Gastroesophageal sphincter (tissue), 3 donors: ENCODE measurements at regions not wholly inside any gene's neighbourhood (a gene's known extent, or its start where the extent isn't known, plus 50 kb on each side); places are given as distances from the start of the nearest gene placed in this dataset.

Source experiments
- POLR2A ChIP-seq, 2 donors: fragments of 450-650 bp; IDR thresholded peaks; one replicate each; pipeline ENCODE4 v1.6.1; 2017; ENCODE audit warnings: antibody characterized with exemption in 2 of 2, mild to moderate bottlenecking in 2 of 2, moderate library complexity in 1 of 2
- TF ChIP-seq, protein P1 (sequence below), 4 experiments: fragments of 200-600 bp in 2 of 4; fragments of 450-650 bp in 2 of 4; sonication (generic) in 1 of 4; IDR thresholded peaks; one replicate each; pipeline ENCODE4 v1.5.1; 2017 to 2019; ENCODE audit warnings: antibody characterized with exemption in 4 of 4, mild to moderate bottlenecking in 2 of 4, moderate library complexity in 2 of 4

DNA sequence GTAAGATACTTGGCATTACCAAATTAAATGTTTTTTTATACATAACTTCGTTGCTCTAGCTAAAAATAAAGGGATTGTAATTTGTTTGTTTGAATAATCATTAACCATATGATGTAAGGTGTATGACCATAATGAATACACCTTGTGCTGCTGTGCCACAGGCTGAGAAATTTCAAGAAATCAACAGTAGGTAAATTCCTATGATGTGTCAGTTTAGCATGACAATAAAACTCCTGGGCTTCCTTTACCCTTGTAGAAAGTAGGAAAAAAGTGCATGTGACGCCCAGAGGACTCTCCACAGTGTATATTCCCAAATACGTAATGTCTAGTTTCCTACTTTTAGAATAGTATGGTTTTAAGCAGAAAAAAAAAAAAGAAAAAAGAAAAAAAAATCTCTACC lies 208.1 kb downstream of the SATB1 start:
- no peak for TF ChIP-seq POLR2A (IDR thresholded peaks at IDR 0.05)
- TF ChIP-seq, protein P1, sequence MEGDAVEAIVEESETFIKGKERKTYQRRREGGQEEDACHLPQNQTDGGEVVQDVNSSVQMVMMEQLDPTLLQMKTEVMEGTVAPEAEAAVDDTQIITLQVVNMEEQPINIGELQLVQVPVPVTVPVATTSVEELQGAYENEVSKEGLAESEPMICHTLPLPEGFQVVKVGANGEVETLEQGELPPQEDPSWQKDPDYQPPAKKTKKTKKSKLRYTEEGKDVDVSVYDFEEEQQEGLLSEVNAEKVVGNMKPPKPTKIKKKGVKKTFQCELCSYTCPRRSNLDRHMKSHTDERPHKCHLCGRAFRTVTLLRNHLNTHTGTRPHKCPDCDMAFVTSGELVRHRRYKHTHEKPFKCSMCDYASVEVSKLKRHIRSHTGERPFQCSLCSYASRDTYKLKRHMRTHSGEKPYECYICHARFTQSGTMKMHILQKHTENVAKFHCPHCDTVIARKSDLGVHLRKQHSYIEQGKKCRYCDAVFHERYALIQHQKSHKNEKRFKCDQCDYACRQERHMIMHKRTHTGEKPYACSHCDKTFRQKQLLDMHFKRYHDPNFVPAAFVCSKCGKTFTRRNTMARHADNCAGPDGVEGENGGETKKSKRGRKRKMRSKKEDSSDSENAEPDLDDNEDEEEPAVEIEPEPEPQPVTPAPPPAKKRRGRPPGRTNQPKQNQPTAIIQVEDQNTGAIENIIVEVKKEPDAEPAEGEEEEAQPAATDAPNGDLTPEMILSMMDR (IDR thresholded peaks at IDR 0.05), result no peak
